ENCODE measurements at regions not wholly inside any gene's neighbourhood (a gene's known extent, or its start where the extent isn't known, plus 50 kb on each side); places are given as distances from the start of the nearest gene placed in this dataset.

DNA sequence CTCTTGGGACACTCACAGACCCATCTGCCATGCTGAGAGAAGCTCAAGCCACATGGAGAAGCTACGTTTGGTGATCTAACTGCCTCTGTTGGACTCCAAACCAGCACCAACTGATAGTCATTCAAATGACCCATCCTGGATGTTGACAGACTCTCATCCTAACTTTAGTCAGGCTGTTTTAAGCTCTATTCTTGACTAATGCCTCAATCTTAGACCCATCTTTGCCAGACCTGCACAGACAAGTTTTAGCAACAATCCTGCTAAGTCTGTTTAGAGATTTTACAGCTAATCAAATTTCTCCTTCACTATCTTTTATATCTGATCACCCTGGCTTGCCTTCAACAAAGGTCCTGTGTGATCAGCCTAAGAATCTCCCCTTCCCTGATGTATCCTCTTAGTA is 245.1 kb downstream of the SCG2 start:
- no peak for TF ChIP-seq CTCF (IDR thresholded peaks at IDR 0.05)
- TF ChIP-seq POLR2A (IDR thresholded peaks at IDR 0.05): no peak
- TF ChIP-seq POLR2AphosphoS5 (IDR thresholded peaks at IDR 0.05): no peak
- TF ChIP-seq EP300 (IDR thresholded peaks at IDR 0.05): no peak
